Panc1 (cell line): ENCODE measurements at regions not wholly inside any gene's neighbourhood (a gene's known extent, or its start where the extent isn't known, plus 50 kb on each side); places are given as distances from the start of the nearest gene placed in this dataset.

Experiments used
- POLR2AphosphoS5 ChIP-seq: IDR thresholded peaks from 2 replicates; pipeline ENCODE4 v1.6.1; 2012; ENCODE audit warnings: mild to moderate bottlenecking, low read depth, low read length, moderate library complexity
- TF ChIP-seq, protein P1 (sequence below): fragments of 450-650 bp; IDR thresholded peaks from 2 replicates; pipeline ENCODE4 v1.5.1; 2017; ENCODE audit warnings: mild to moderate bottlenecking
- TF ChIP-seq, protein P2 (sequence below), 2 experiments: IDR thresholded peaks; 2 replicates each; pipeline ENCODE4 v1.6.1; 2011 to 2012; ENCODE audit warnings: low read depth in 2 of 2, control low read depth in 1 of 2, low read length in 1 of 2, mild to moderate bottlenecking in 1 of 2, moderate library complexity in 1 of 2; ENCODE audit not compliant: insufficient read depth in 1 of 2

DNA sequence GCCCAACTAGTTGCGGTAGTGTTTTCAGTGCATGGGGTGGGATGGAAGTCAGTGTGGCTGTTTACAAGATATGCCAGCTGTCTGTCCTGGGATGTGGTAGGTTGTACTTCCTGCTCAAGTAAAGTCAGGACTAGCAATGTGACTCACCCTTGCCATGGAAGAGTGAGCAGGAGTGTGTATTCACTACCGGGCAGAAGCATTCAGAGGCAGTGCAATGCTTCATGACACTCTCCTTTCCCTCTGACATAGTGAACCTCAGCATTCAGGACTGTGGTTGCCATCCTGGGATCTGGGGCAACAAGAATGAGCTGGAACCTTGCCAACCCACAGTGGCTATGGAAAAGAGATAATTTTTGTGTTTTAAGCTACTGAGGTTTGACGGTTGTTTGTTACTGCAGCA lies 68.9 kb downstream of the BOD1 start:
- TF ChIP-seq, protein P1, sequence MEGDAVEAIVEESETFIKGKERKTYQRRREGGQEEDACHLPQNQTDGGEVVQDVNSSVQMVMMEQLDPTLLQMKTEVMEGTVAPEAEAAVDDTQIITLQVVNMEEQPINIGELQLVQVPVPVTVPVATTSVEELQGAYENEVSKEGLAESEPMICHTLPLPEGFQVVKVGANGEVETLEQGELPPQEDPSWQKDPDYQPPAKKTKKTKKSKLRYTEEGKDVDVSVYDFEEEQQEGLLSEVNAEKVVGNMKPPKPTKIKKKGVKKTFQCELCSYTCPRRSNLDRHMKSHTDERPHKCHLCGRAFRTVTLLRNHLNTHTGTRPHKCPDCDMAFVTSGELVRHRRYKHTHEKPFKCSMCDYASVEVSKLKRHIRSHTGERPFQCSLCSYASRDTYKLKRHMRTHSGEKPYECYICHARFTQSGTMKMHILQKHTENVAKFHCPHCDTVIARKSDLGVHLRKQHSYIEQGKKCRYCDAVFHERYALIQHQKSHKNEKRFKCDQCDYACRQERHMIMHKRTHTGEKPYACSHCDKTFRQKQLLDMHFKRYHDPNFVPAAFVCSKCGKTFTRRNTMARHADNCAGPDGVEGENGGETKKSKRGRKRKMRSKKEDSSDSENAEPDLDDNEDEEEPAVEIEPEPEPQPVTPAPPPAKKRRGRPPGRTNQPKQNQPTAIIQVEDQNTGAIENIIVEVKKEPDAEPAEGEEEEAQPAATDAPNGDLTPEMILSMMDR, result no peak
- TF ChIP-seq, protein P2, sequence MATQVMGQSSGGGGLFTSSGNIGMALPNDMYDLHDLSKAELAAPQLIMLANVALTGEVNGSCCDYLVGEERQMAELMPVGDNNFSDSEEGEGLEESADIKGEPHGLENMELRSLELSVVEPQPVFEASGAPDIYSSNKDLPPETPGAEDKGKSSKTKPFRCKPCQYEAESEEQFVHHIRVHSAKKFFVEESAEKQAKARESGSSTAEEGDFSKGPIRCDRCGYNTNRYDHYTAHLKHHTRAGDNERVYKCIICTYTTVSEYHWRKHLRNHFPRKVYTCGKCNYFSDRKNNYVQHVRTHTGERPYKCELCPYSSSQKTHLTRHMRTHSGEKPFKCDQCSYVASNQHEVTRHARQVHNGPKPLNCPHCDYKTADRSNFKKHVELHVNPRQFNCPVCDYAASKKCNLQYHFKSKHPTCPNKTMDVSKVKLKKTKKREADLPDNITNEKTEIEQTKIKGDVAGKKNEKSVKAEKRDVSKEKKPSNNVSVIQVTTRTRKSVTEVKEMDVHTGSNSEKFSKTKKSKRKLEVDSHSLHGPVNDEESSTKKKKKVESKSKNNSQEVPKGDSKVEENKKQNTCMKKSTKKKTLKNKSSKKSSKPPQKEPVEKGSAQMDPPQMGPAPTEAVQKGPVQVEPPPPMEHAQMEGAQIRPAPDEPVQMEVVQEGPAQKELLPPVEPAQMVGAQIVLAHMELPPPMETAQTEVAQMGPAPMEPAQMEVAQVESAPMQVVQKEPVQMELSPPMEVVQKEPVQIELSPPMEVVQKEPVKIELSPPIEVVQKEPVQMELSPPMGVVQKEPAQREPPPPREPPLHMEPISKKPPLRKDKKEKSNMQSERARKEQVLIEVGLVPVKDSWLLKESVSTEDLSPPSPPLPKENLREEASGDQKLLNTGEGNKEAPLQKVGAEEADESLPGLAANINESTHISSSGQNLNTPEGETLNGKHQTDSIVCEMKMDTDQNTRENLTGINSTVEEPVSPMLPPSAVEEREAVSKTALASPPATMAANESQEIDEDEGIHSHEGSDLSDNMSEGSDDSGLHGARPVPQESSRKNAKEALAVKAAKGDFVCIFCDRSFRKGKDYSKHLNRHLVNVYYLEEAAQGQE (IDR thresholded peaks at IDR 0.05; ENCODE audit: insufficient read depth in 1 of 2, low read depth in 2 of 2, low read length in 1 of 2), result no peak
- TF ChIP-seq POLR2AphosphoS5, result no peak
